Activated naive CD4-positive, alpha-beta T cell treated with Interleukin-2 at 50 U/mL for 16 hours (primary cell): ENCODE measurements at regions not wholly inside any gene's neighbourhood (a gene's known extent, or its start where the extent isn't known, plus 50 kb on each side); places are given as distances from the start of the nearest gene placed in this dataset.
"Not testable (repeated sequence)": the region's sequence is repeated elsewhere in the genome, so short reads cannot be mapped to it uniquely, and the experiment has no call there.

Source experiments
- DNase-seq: peaks from one replicate; pipeline ENCODE4 v3.0.0-alpha.2; 2020

- DNase-seq, result no peak
These were observed 538.1 kb upstream of the GYPC start for GRCh38 chr2:126117886-126118285.

- no peak for DNase-seq
These were observed 510.2 kb upstream of the GYPC start for GRCh38 chr2:126145752-126146151.

GRCh38 chr2:126154256-126154785, 501.6 kb upstream of the GYPC start:
- DNase-seq, result no peak

- not testable (repeated sequence) for DNase-seq
These were observed 495.0 kb upstream of the GYPC start for GRCh38 chr2:126160950-126161349.

- no peak for DNase-seq
These were observed 483.2 kb upstream of the GYPC start for GRCh38 chr2:126172631-126173184.

GRCh38 chr2:126175222-126175621, 480.7 kb upstream of the GYPC start:
- no peak for DNase-seq

GRCh38 chr2:126177479-126177878, 478.5 kb upstream of the GYPC start:
- no peak for DNase-seq

GRCh38 chr2:126187668-126188067, 468.3 kb upstream of the GYPC start:
- DNase-seq, result no peak

GRCh38 chr2:126189527-126189926, 466.4 kb upstream of the GYPC start:
- no peak for DNase-seq

- DNase-seq, result no peak
These were observed 455.4 kb upstream of the GYPC start for GRCh38 chr2:126200538-126200937.

- no peak for DNase-seq
These were observed 447.7 kb upstream of the GYPC start for GRCh38 chr2:126208266-126208665.

- DNase-seq, result no peak
These were observed 443.2 kb upstream of the GYPC start for GRCh38 chr2:126212735-126213134.

- DNase-seq, result no peak
These were observed 436.9 kb upstream of the GYPC start for GRCh38 chr2:126219081-126219480.

- no peak for DNase-seq
These were observed 435.6 kb upstream of the GYPC start for GRCh38 chr2:126220331-126220730.

GRCh38 chr2:126221506-126221905, 434.5 kb upstream of the GYPC start:
- DNase-seq, result no peak

GRCh38 chr2:126222278-126222677, 433.7 kb upstream of the GYPC start:
- no peak for DNase-seq

- DNase-seq, result no peak
These were observed 431.2 kb upstream of the GYPC start for GRCh38 chr2:126224776-126225175.

- no peak for DNase-seq
These were observed 428.7 kb upstream of the GYPC start for GRCh38 chr2:126227250-126227649.

GRCh38 chr2:126228531-126228930, 427.4 kb upstream of the GYPC start:
- no peak for DNase-seq

- DNase-seq, result no peak
These were observed 417.7 kb upstream of the GYPC start for GRCh38 chr2:126238251-126238650.

- no peak for DNase-seq
These were observed 416.5 kb upstream of the GYPC start for GRCh38 chr2:126239320-126239955.

GRCh38 chr2:126241001-126241400, 415.0 kb upstream of the GYPC start:
- DNase-seq, result no peak

GRCh38 chr2:126241411-126241810, 414.5 kb upstream of the GYPC start:
- DNase-seq, result no peak

- DNase-seq, result peak; percentile 9
These were observed 411.0 kb upstream of the GYPC start for GRCh38 chr2:126244937-126245336.

GRCh38 chr2:126253669-126254068, 402.3 kb upstream of the GYPC start:
- DNase-seq, result no peak
